GM21529 (cell line): ENCODE measurements at regions not wholly inside any gene's neighbourhood (a gene's known extent, or its start where the extent isn't known, plus 50 kb on each side); places are given as distances from the start of the nearest gene placed in this dataset.
"Not testable (repeated sequence)": the region's sequence is repeated elsewhere in the genome, so short reads cannot be mapped to it uniquely, and the experiment has no call there.

ENCODE experiments used
- ATAC-seq: cut with Tn5 transposase; IDR thresholded peaks from one replicate; pipeline ENCODE4 v1.9.1; 2021; ENCODE audit not compliant: unreplicated experiment

- ATAC-seq, result no peak
Observed at GRCh38 chr20:16863303-16863702, 115.1 kb downstream of the OTOR start.

- ATAC-seq, result no peak
Observed at GRCh38 chr20:16864069-16864468, 115.9 kb downstream of the OTOR start.

- no peak for ATAC-seq
Observed at GRCh38 chr20:16864963-16865362, 116.8 kb downstream of the OTOR start.

GRCh38 chr20:16865406-16865805 is 117.2 kb downstream of the OTOR start:
- ATAC-seq, result no peak

GRCh38 chr20:16873124-16873523 is 125.0 kb downstream of the OTOR start:
- ATAC-seq, result not testable (repeated sequence)

GRCh38 chr20:16877053-16877554 is 128.9 kb downstream of the OTOR start:
- no peak for ATAC-seq

GRCh38 chr20:16885746-16886145 is 137.6 kb downstream of the OTOR start:
- no peak for ATAC-seq

- ATAC-seq, result no peak
Observed at GRCh38 chr20:16898433-16898832, 150.3 kb downstream of the OTOR start.

GRCh38 chr20:16902662-16903061 is 154.5 kb downstream of the OTOR start:
- no peak for ATAC-seq

- no peak for ATAC-seq
Observed at GRCh38 chr20:16904751-16905150, 156.6 kb downstream of the OTOR start.

- ATAC-seq, result no peak
Observed at GRCh38 chr20:16914277-16914676, 166.1 kb downstream of the OTOR start.

- no peak for ATAC-seq
Observed at GRCh38 chr20:16916165-16916564, 168.0 kb downstream of the OTOR start.

GRCh38 chr20:16917636-16918035 is 169.5 kb downstream of the OTOR start:
- no peak for ATAC-seq

- ATAC-seq, result no peak
Observed at GRCh38 chr20:16918366-16918765, 170.2 kb downstream of the OTOR start.

- ATAC-seq, result no peak
Observed at GRCh38 chr20:16919841-16920240, 171.7 kb downstream of the OTOR start.

GRCh38 chr20:16922834-16923233 is 174.7 kb downstream of the OTOR start:
- no peak for ATAC-seq

GRCh38 chr20:16926626-16927430 is 178.7 kb downstream of the OTOR start:
- no peak for ATAC-seq

- no peak for ATAC-seq
Observed at GRCh38 chr20:16929756-16930155, 181.6 kb downstream of the OTOR start.

GRCh38 chr20:16930656-16931055 is 182.5 kb downstream of the OTOR start:
- no peak for ATAC-seq

GRCh38 chr20:16939051-16939450 is 190.9 kb downstream of the OTOR start:
- no peak for ATAC-seq

- ATAC-seq, result no peak
Observed at GRCh38 chr20:16940701-16941100, 192.5 kb downstream of the OTOR start.

- no peak for ATAC-seq
Observed at GRCh38 chr20:16942051-16942450, 193.9 kb downstream of the OTOR start.

GRCh38 chr20:16942756-16943155 is 194.6 kb downstream of the OTOR start:
- ATAC-seq, result no peak
